ENCODE measurements at regions not wholly inside any gene's neighbourhood (a gene's known extent, or its start where the extent isn't known, plus 50 kb on each side); places are given as distances from the start of the nearest gene placed in this dataset.

GRCh38 chr12:132439333-132439904 is 50.5 kb upstream of the FBRSL1 start:
- no peak for DNase-seq (ENCODE audit: low spot score)

- no peak for DNase-seq (ENCODE audit: low spot score)
These were observed 51.2 kb upstream of the FBRSL1 start for GRCh38 chr12:132438726-132439125.

GRCh38 chr12:132437943-132438700 is 51.8 kb upstream of the FBRSL1 start:
- DNase-seq (ENCODE audit: low spot score) = no peak

- DNase-seq (ENCODE audit: low spot score) = no peak
These were observed 52.6 kb upstream of the FBRSL1 start for GRCh38 chr12:132437252-132437932.

DNA sequence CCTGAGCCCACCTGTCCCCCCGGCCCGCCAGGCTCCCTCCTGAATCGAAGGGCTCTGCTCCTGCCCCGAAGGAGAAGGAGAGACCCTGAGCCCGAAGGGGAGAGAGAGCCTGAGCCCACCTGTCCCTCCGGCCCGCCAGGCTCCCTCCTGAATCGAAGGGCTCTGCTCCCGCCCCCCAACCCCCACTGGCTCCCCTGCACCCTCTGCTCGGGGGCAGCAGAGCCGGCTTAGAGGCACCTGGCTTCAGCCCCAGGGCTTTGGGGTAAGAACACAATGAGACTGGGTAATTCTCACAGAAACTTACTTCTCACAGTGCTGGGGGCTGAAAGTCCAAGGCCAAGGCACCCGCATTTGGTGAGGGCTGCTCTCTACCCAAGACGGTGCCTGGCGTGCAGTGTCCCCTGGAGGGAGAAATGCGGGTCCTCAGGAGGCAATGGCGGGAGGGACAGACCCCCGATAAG is 53.1 kb upstream of the FBRSL1 start:
- no peak for DNase-seq (ENCODE audit: low spot score)

- no peak for DNase-seq (ENCODE audit: low spot score)
These were observed 54.3 kb upstream of the FBRSL1 start for GRCh38 chr12:132435486-132436187.

DNA sequence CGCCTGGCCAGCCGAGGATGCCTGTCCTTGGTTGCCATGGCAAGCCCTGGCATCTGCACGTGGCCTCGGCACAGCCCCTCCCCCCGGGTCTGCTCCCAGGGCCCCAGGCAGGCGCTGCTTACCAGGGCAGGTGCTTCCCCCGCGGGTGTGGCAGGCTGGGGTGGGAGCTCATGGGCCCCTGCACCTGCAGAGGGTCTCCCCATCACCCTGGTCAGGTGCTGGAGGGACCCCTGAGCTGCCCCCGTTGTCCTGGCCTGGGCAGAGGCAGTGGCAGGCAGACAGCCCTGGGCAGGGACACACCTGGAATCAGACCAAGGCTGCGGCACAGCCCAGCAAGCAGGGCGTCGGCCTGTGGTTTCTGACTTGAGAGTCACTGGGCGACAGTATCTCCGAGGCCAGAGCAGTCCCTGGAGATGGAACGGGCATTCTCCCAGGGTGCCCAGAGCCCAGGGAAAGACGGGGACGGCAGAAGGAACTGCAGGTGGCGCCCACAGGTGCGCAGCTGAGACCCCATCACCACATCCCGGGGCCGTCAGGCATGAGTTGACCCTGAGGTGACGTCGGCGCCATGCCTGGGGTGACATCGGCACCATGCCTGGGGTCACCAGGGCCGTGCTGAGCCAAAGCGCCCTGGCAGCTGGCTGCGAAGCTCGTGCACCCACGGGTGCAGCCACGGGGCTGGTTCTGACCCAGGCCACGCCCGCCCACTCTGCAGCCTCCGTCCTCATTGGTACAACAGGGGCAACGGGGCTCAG is 56.1 kb upstream of the FBRSL1 start:
- no peak for DNase-seq (ENCODE audit: low spot score)

DNA sequence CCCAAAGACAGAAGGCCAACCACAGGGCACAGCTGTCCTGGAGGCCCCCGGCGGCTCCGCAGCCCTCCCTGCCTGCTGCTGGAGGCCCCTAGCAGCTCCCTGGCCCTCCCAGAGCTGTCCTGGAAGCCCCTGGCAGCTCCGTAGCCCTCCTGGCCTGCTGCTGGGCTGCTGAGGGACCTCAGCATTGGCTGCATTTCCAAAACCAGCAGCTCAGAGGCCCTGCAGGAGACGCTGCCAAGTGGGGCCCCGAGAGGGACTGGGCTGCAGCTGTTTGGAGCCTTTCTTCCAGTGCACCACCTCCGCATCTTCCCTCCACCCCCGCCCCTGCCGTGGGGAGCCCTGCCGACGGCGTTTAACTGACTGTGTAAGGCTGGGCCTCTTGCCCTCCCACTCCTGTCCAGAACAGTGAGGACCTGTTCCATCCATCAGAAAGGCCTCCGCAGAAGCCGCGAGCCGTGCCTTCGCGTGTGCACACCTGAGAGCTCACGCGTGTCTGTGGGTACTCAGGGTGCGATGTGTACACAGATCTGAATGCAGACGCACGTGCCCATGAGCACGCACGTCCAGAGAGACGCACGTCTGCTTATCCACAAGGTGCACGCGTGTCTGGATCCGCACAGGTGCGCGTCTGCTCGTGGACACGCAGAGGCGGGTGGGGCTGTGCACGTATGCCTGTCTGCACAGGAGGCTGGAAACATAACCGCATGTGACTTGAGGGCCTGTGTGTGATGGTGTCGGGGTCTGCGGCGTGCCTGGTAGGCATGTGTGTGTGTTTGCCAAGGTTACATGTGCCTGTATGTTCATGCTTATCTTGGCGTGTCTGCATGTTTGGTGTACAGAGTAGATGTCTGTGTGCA is 57.0 kb upstream of the FBRSL1 start:
- DNase-seq (ENCODE audit: low spot score) = no peak

GRCh38 chr12:132432126-132432705 is 57.7 kb upstream of the FBRSL1 start:
- no peak for DNase-seq (ENCODE audit: low spot score)

DNA sequence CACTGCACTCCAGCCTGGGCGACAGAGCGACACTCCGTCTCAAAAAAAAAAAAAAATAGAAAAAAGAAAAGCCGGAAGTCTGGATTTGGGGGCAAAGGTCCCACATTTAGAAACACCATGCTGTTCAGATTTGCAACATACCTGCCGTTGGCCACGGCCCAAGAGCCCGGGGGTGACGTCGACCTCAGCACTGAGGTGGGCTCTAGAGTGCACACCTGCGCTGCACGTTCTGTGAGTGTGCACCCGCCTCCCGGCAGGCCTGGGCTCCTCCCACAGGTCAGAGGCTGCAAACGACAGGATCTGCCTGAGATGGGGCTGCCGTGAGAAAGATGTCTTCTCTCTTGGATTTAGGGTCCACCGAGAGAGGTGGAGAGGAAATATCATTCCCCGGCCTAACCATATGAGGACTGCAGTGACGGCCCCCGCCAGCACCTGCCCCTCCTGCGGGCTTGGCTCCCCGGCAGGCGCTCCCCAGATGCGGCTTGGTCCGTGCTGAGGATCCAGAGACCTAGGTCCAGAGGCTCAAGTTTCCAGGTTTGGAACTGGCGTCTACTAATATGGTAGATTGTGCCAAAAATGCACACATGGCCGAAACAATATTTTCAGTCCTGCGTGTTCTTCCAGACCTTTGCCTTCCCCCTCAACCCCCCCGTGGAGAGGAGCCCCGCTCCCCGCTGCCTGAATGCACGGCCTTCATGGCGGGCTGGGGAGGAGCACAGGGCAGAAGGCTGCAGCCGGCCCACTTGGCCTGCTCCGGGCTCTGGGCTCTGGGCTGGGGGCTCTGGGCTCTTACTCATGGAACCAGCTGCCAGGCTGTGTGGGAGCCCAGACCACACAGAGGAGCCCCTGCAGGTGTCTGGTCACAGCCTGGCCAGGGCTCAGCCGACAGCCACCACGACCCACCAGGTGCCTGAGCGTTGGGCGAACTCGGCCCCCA is 58.8 kb upstream of the FBRSL1 start:
- DNase-seq (ENCODE audit: low spot score) = no peak

DNA sequence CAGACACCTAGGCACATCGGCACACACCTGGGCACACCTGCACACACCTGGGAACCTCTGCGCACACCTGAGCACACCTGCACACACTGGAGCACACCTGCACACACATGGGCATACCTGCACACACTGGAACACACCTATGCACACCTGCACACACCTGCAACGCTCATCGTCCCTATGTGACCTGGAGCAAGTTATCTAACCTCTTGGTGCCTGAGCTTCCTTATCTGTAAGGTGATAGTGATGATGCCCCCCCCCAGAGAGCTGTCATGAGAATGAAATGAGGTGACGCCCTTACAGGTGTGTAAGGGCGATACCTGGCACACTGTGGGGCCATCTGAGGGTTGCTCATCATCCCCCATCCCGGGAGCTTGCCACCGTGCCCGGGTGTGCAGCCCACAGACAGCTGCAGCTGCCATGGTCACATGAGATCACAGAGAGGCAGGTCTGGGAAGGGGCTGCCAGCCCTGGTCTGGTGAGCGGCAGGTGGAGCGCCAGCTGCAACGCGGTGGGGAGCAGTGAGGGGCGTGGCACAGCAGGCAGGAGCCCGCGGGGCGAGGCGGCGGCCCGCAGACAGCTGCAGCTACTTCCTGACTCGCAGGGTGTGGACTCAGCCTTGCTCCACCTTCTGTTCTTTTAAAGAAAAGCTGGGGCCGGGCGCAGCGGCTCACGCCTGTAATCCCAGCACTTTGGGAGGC is 59.9 kb upstream of the FBRSL1 start:
- no peak for DNase-seq (ENCODE audit: low spot score)

DNA sequence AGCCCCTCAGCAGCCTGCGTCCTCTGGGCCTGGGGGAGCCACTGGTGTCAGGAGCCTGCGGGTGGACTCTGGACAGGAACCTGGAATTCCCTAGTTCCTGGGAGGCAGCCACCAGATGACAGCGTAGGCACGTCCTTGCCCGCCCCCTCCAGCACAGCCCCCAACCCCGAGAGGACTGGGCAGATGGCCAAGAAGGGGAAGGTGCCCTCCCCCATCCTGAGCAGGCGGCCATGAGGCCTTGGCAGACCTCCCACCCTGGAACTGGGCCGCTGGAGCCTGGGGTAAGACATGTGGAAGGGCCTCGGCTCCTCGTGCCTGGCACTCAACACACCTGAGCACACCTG is 60.4 kb upstream of the FBRSL1 start:
- no peak for DNase-seq (ENCODE audit: low spot score)

DNA sequence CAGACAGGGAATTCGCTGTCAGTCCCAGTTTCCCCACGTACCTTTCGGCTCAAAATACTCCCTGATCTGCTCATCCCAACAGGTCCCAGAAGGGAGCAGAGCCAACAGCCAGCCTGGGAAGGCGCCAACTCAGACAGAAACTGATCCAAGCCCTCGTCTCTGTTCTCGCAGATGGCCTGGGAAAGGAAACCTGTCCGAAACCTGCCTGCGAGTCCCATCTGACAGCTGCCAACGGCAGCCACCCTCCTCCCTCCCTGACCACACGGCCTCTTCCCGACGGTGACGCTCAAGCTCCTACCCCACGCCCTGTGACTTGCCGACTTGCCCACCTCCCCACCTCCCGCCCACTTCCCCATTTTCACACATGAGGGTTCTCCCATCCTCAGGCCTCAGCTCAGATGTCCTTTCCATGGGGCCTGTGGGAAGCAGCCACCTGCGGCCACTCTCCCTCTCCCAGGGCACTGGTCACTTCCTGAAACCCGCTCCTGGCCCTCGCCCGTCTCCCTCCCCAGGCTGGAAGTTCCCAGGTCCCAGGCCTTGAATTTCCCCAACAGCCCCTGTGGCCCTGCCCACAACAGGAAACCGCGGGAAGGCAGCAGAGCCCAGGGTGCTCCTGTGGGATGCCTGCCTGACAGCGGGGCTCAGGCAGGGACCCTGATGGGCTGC is 60.9 kb upstream of the FBRSL1 start:
- DNase-seq (ENCODE audit: low spot score) = no peak

- no peak for DNase-seq (ENCODE audit: low spot score)
These were observed 61.7 kb upstream of the FBRSL1 start for GRCh38 chr12:132427999-132428935.

DNA sequence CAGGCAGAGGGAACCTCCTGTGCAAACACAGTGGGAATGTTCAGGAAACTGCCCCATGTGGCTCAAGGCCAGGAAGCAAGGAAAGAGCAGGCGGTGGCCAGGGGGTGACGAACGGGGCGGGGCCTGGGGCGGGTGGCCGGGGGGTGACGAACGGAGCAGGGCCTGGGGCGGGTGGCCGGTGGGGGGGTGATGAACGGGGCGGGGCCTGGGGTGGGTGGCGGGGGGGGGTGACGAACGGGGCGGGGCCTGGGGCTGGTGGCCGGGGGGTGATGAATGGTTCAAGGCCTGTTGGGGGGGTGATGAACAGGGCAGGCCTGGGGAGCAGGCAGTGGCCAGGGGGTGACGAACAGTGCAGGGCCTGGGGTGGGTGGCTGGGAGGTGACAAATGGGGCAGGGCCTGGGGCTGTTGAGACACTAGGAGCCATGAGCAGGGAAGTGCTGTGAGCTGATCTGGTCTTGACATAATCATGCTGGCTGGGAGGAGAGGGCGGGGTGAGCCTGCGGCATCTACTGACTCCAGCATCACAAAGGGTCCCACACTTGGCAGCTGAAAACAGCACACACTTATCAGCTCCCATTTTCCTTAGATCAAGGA is 62.7 kb upstream of the FBRSL1 start:
- DNase-seq (ENCODE audit: low spot score) = no peak

- DNase-seq (ENCODE audit: low spot score) = no peak
These were observed 63.4 kb upstream of the FBRSL1 start for GRCh38 chr12:132426349-132427173.

All from kidney capillary endothelial cell (primary cell).